A673 (cell line): ENCODE measurements at regions not wholly inside any gene's neighbourhood (a gene's known extent, or its start where the extent isn't known, plus 50 kb on each side); places are given as distances from the start of the nearest gene placed in this dataset.

Experiments
- EZH2 ChIP-seq: fragments of 200-600 bp; sonication (generic); IDR thresholded peaks from 2 replicates; pipeline ENCODE4 v1.6.1; 2017; ENCODE audit warnings: borderline replicate concordance, low read depth, mild to moderate bottlenecking, mixed read lengths, antibody characterized with exemption, low read length; ENCODE audit not compliant: poor library complexity, severe bottlenecking
- TF ChIP-seq, protein P1 (sequence below): fragments of 300-800, 200-600 bp; sonication (generic); conservative IDR thresholded peaks from 2 replicates; pipeline ENCODE4 v1.5.1; 2017; ENCODE audit warnings: low read depth, mild to moderate bottlenecking, antibody characterized with exemption, low read length, moderate library complexity, mixed read lengths

DNA sequence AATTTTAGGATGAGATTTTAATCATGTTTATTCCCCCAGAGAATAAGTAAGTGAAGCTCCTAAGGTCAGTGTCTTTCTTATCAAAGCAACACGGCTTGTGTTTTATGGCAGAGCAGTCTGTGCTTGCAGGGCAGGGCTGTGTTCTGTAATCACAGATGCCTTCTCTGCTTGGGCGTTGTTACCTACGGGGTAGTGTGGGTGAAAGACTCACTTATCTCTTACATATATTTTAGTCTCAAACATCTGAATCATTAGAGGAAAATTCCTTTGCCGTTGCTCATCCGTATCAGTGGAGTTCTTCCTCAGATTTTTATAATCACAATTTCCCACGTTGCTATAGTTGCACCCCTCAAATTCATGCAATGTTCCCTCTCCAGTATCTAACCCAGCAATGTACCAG is 271.7 kb upstream of the MEIS2 start:
- TF ChIP-seq, protein P1, sequence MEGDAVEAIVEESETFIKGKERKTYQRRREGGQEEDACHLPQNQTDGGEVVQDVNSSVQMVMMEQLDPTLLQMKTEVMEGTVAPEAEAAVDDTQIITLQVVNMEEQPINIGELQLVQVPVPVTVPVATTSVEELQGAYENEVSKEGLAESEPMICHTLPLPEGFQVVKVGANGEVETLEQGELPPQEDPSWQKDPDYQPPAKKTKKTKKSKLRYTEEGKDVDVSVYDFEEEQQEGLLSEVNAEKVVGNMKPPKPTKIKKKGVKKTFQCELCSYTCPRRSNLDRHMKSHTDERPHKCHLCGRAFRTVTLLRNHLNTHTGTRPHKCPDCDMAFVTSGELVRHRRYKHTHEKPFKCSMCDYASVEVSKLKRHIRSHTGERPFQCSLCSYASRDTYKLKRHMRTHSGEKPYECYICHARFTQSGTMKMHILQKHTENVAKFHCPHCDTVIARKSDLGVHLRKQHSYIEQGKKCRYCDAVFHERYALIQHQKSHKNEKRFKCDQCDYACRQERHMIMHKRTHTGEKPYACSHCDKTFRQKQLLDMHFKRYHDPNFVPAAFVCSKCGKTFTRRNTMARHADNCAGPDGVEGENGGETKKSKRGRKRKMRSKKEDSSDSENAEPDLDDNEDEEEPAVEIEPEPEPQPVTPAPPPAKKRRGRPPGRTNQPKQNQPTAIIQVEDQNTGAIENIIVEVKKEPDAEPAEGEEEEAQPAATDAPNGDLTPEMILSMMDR, result no peak
- TF ChIP-seq EZH2, result no peak
